ENCODE measurements at regions not wholly inside any gene's neighbourhood (a gene's known extent, or its start where the extent isn't known, plus 50 kb on each side); places are given as distances from the start of the nearest gene placed in this dataset.

GRCh38 chr12:125434131-125434530 is 368.9 kb downstream of the AACS start:
- no peak for DNase-seq (ENCODE audit: low read depth)

GRCh38 chr12:125434936-125435443 is 369.8 kb downstream of the AACS start:
- no peak for DNase-seq (ENCODE audit: low read depth)

- no peak for DNase-seq (ENCODE audit: low read depth)
Measured at GRCh38 chr12:125435871-125436270, 370.6 kb downstream of the AACS start.

- DNase-seq (ENCODE audit: low read depth) = no peak
Measured at GRCh38 chr12:125436686-125437085, 371.5 kb downstream of the AACS start.

- DNase-seq (ENCODE audit: low read depth) = no peak
Measured at GRCh38 chr12:125440399-125440798, 375.2 kb downstream of the AACS start.

GRCh38 chr12:125443341-125443740 is 378.1 kb downstream of the AACS start:
- DNase-seq (ENCODE audit: low read depth) = no peak

GRCh38 chr12:125451408-125451807 is 386.2 kb downstream of the AACS start:
- DNase-seq (ENCODE audit: low read depth) = no peak

- DNase-seq (ENCODE audit: low read depth) = no peak
Measured at GRCh38 chr12:125453751-125454150, 388.5 kb downstream of the AACS start.

GRCh38 chr12:125454291-125454690 is 389.1 kb downstream of the AACS start:
- no peak for DNase-seq (ENCODE audit: low read depth)

- no peak for DNase-seq (ENCODE audit: low read depth)
Measured at GRCh38 chr12:125454786-125455480, 389.7 kb downstream of the AACS start.

GRCh38 chr12:125455556-125455955 is 390.3 kb downstream of the AACS start:
- DNase-seq (ENCODE audit: low read depth) = no peak

- no peak for DNase-seq (ENCODE audit: low read depth)
Measured at GRCh38 chr12:125458552-125459268, 393.5 kb downstream of the AACS start.

- no peak for DNase-seq (ENCODE audit: low read depth)
Measured at GRCh38 chr12:125461831-125462230, 396.6 kb downstream of the AACS start.

GRCh38 chr12:125463386-125463785 is 398.2 kb downstream of the AACS start:
- DNase-seq (ENCODE audit: low read depth) = no peak

- no peak for DNase-seq (ENCODE audit: low read depth)
Measured at GRCh38 chr12:125467363-125467762, 402.1 kb downstream of the AACS start.

- no peak for DNase-seq (ENCODE audit: low read depth)
Measured at GRCh38 chr12:125469683-125470082, 404.4 kb downstream of the AACS start.

- DNase-seq (ENCODE audit: low read depth) = no peak
Measured at GRCh38 chr12:125470838-125471783, 405.9 kb downstream of the AACS start.

GRCh38 chr12:125473501-125473900 is 408.3 kb downstream of the AACS start:
- no peak for DNase-seq (ENCODE audit: low read depth)

- no peak for DNase-seq (ENCODE audit: low read depth)
Measured at GRCh38 chr12:125487336-125487735, 422.1 kb downstream of the AACS start.

GRCh38 chr12:125491553-125491952 is 426.3 kb downstream of the AACS start:
- no peak for DNase-seq (ENCODE audit: low read depth)

- DNase-seq (ENCODE audit: low read depth) = no peak
Measured at GRCh38 chr12:125492354-125493270, 427.4 kb downstream of the AACS start.
